ENCODE measurements at regions not wholly inside any gene's neighbourhood (a gene's known extent, or its start where the extent isn't known, plus 50 kb on each side); places are given as distances from the start of the nearest gene placed in this dataset.

DNA sequence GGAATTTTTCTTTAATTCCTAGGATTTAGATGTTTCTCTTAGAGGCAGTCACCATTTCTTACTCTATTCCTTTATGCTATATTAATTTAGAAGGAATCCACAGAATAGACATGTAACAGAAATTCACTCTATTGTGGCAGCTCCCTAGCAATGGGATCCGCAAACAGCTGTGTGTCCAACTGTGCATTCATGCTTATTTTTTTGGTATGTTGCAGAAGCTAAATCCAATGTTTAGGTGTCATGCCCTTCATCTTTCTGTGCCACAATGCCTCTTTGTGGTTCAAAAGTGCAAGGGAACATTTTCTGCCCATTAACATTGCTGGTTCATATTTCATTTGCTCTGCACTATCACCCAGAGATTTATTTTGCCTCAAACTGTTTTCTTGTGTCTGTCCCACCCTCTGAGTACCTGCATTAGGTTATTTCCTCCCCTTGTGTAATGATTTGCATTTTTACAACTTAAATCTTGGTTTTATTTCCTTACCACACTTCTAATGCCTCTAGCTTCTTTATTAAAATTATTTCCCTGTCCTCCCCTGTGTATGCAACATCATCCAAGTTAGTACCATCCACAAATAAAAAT lies 816.5 kb downstream of the EFNA5 start:
- no peak overlapping the region for H3K4me3 ChIP-seq (ENCODE audit: low read length in 3 of 3)
- no peak overlapping the region for H3K27ac ChIP-seq (ENCODE audit: low read depth, low read length)
- no peaks in the 10 kb centered on the region for H3K36me3 ChIP-seq (ENCODE audit: control insufficient read depth in 3 of 3, insufficient read depth in 3 of 3, low read length in 3 of 3)
- no peaks in the 10 kb centered on the region for H3K9me3 ChIP-seq (ENCODE audit: control insufficient read depth in 3 of 3, low read length in 3 of 3)
- no peak overlapping the region for H3K9ac ChIP-seq (ENCODE audit: low read depth in 1 of 3, low read length in 3 of 3)
- H3K4me1 ChIP-seq (ENCODE audit: control insufficient read depth in 3 of 3, insufficient read depth in 3 of 3, low read length in 3 of 3) = no peaks in the 10 kb centered on the region
- no peaks in the 10 kb centered on the region for H3K27me3 ChIP-seq (ENCODE audit: control insufficient read depth in 3 of 3, insufficient read depth in 3 of 3, low read length in 3 of 3)

DNA sequence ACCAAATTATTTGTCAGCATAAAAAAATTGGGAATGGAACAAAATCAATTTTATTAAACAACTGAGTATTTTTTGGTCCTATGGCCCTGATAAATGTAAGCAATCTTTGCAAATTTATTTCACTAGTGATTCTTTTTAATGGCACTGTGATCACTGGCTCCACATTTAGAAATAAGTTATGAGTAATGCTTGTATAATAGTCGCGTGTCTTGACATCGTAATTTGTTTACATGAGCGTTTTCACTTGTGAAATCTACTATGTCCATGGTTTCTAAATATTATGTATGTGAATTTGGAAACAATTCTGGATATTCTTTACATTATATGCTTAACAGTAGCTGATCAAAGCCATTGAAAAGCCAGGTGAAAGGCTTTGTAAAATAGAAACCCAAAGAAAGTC lies 817.5 kb downstream of the EFNA5 start:
- Histone ChIP-seq H3K36me3 (ENCODE audit: control insufficient read depth in 3 of 3, insufficient read depth in 3 of 3, low read length in 3 of 3) (no peaks in the 10 kb centered on the region), H3K9me3 (ENCODE audit: control insufficient read depth in 3 of 3, low read length in 3 of 3) (no peaks in the 10 kb centered on the region), H3K4me1 (ENCODE audit: control insufficient read depth in 3 of 3, insufficient read depth in 3 of 3, low read length in 3 of 3) (no peaks in the 10 kb centered on the region), H3K4me3 (ENCODE audit: low read length in 3 of 3) (no peak overlapping the region), H3K9ac (ENCODE audit: low read depth in 1 of 3, low read length in 3 of 3) (no peak overlapping the region), H3K27ac (ENCODE audit: low read depth, low read length) (no peak overlapping the region), H3K27me3 (ENCODE audit: control insufficient read depth in 3 of 3, insufficient read depth in 3 of 3, low read length in 3 of 3) (no peaks in the 10 kb centered on the region)

GRCh38 chr5:106849266-106849665 lies 821.5 kb downstream of the EFNA5 start:
- Histone ChIP-seq H3K4me1 (ENCODE audit: control insufficient read depth in 3 of 3, insufficient read depth in 3 of 3, low read length in 3 of 3) (no peaks in the 10 kb centered on the region), H3K9me3 (ENCODE audit: control insufficient read depth in 3 of 3, low read length in 3 of 3) (no peaks in the 10 kb centered on the region), H3K36me3 (ENCODE audit: control insufficient read depth in 3 of 3, insufficient read depth in 3 of 3, low read length in 3 of 3) (no peaks in the 10 kb centered on the region), H3K27ac (ENCODE audit: low read depth, low read length) (no peak overlapping the region), H3K27me3 (ENCODE audit: control insufficient read depth in 3 of 3, insufficient read depth in 3 of 3, low read length in 3 of 3) (no peaks in the 10 kb centered on the region), H3K4me3 (ENCODE audit: low read length in 3 of 3) (no peak overlapping the region), H3K9ac (ENCODE audit: low read depth in 1 of 3, low read length in 3 of 3) (no peak overlapping the region)

- no peak overlapping the region for H3K9ac ChIP-seq (ENCODE audit: low read depth in 1 of 3, low read length in 3 of 3)
These were observed 826.8 kb downstream of the EFNA5 start for GRCh38 chr5:106843812-106844416.

DNA sequence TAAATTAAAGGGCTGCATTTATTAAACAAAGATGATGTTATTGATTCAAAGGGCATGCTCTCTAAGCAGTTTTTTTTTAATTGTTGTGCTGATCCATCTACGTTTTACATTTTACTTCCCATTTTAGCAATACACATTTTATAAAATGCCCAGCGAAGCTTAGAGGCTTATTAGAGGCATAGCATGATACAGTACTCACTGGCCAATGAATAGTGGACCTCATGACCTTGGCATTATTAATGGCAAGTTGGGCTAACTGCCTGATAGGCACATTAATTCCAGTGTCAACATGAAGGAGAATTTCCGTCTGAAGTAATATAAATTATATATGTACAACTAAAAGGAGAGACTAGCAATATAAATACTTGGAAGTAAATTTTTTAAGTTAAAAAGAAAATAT lies 837.2 kb downstream of the EFNA5 start:
- H3K9ac ChIP-seq (ENCODE audit: low read depth in 1 of 3, low read length in 3 of 3) = no peak overlapping the region
- H3K4me1 ChIP-seq (ENCODE audit: control insufficient read depth in 3 of 3, insufficient read depth in 3 of 3, low read length in 3 of 3) = no peaks in the 10 kb centered on the region
- H3K4me3 ChIP-seq (ENCODE audit: low read length in 3 of 3) = no peak overlapping the region
- H3K36me3 ChIP-seq (ENCODE audit: control insufficient read depth in 3 of 3, insufficient read depth in 3 of 3, low read length in 3 of 3) = no peaks in the 10 kb centered on the region
- no peaks in the 10 kb centered on the region for H3K27me3 ChIP-seq (ENCODE audit: control insufficient read depth in 3 of 3, insufficient read depth in 3 of 3, low read length in 3 of 3)
- no peaks in the 10 kb centered on the region for H3K9me3 ChIP-seq (ENCODE audit: control insufficient read depth in 3 of 3, low read length in 3 of 3)
- H3K27ac ChIP-seq (ENCODE audit: low read depth, low read length) = no peak overlapping the region

More at GRCh38 chr5:106843812-106844416, 826.8 kb downstream of the EFNA5 start:
- H3K27ac ChIP-seq (ENCODE audit: low read depth, low read length) = no peak overlapping the region
- H3K4me3 ChIP-seq (ENCODE audit: low read length in 3 of 3) = no peak overlapping the region
- no peaks in the 10 kb centered on the region for H3K27me3 ChIP-seq (ENCODE audit: control insufficient read depth in 3 of 3, insufficient read depth in 3 of 3, low read length in 3 of 3)
- no peaks in the 10 kb centered on the region for H3K36me3 ChIP-seq (ENCODE audit: control insufficient read depth in 3 of 3, insufficient read depth in 3 of 3, low read length in 3 of 3)
- no peaks in the 10 kb centered on the region for H3K4me1 ChIP-seq (ENCODE audit: control insufficient read depth in 3 of 3, insufficient read depth in 3 of 3, low read length in 3 of 3)
- H3K9me3 ChIP-seq (ENCODE audit: control insufficient read depth in 3 of 3, low read length in 3 of 3) = no peaks in the 10 kb centered on the region

- no peaks in the 10 kb centered on the region for H3K27me3 ChIP-seq (ENCODE audit: control insufficient read depth in 3 of 3, insufficient read depth in 3 of 3, low read length in 3 of 3)
- H3K27ac ChIP-seq (ENCODE audit: low read depth, low read length) = no peak overlapping the region
- no peak overlapping the region for H3K4me3 ChIP-seq (ENCODE audit: low read length in 3 of 3)
- no peaks in the 10 kb centered on the region for H3K9me3 ChIP-seq (ENCODE audit: control insufficient read depth in 3 of 3, low read length in 3 of 3)
- no peaks in the 10 kb centered on the region for H3K4me1 ChIP-seq (ENCODE audit: control insufficient read depth in 3 of 3, insufficient read depth in 3 of 3, low read length in 3 of 3)
- no peak overlapping the region for H3K9ac ChIP-seq (ENCODE audit: low read depth in 1 of 3, low read length in 3 of 3)
- H3K36me3 ChIP-seq (ENCODE audit: control insufficient read depth in 3 of 3, insufficient read depth in 3 of 3, low read length in 3 of 3) = no peaks in the 10 kb centered on the region
These were observed 843.7 kb downstream of the EFNA5 start for GRCh38 chr5:106827061-106827460.

- no peaks in the 10 kb centered on the region for H3K4me1 ChIP-seq (ENCODE audit: control insufficient read depth in 3 of 3, insufficient read depth in 3 of 3, low read length in 3 of 3)
- H3K9ac ChIP-seq (ENCODE audit: low read depth in 1 of 3, low read length in 3 of 3) = no peak overlapping the region
- no peak overlapping the region for H3K4me3 ChIP-seq (ENCODE audit: low read length in 3 of 3)
- H3K27me3 ChIP-seq (ENCODE audit: control insufficient read depth in 3 of 3, insufficient read depth in 3 of 3, low read length in 3 of 3) = no peaks in the 10 kb centered on the region
- no peaks in the 10 kb centered on the region for H3K9me3 ChIP-seq (ENCODE audit: control insufficient read depth in 3 of 3, low read length in 3 of 3)
- no peak overlapping the region for H3K27ac ChIP-seq (ENCODE audit: low read depth, low read length)
- H3K36me3 ChIP-seq (ENCODE audit: control insufficient read depth in 3 of 3, insufficient read depth in 3 of 3, low read length in 3 of 3) = no peaks in the 10 kb centered on the region
These were observed 845.4 kb downstream of the EFNA5 start for GRCh38 chr5:106825374-106825773.

GRCh38 chr5:106822851-106823250 lies 847.9 kb downstream of the EFNA5 start:
- Histone ChIP-seq H3K9ac (ENCODE audit: low read depth in 1 of 3, low read length in 3 of 3) (no peak overlapping the region), H3K4me3 (ENCODE audit: low read length in 3 of 3) (no peak overlapping the region), H3K9me3 (ENCODE audit: control insufficient read depth in 3 of 3, low read length in 3 of 3) (no peaks in the 10 kb centered on the region), H3K27me3 (ENCODE audit: control insufficient read depth in 3 of 3, insufficient read depth in 3 of 3, low read length in 3 of 3) (no peaks in the 10 kb centered on the region), H3K36me3 (ENCODE audit: control insufficient read depth in 3 of 3, insufficient read depth in 3 of 3, low read length in 3 of 3) (no peaks in the 10 kb centered on the region), H3K4me1 (ENCODE audit: control insufficient read depth in 3 of 3, insufficient read depth in 3 of 3, low read length in 3 of 3) (no peaks in the 10 kb centered on the region), H3K27ac (ENCODE audit: low read depth, low read length) (no peak overlapping the region)

- no peaks in the 10 kb centered on the region for H3K4me1 ChIP-seq (ENCODE audit: control insufficient read depth in 3 of 3, insufficient read depth in 3 of 3, low read length in 3 of 3)
These were observed 852.2 kb downstream of the EFNA5 start for GRCh38 chr5:106818552-106818951.

DNA sequence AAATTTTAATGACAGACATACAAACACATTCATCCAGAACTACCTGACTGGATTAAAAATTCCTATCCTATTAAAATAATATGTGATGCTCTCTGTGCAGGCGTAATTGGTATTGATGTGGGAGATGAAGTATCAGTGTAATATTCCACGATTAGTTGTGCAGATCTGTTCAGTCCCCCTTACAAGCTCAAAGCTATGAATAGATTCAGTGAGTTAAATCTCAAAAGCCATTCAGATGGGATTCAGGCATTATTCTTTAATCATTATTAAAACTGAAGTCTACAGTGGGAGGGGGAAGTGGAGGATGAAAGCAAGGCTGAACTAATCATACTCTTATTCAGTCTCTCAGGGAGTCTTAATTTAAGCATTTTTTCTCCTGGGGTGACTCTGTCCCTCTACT lies 855.8 kb downstream of the EFNA5 start:
- Histone ChIP-seq H3K27ac (ENCODE audit: low read depth, low read length) (no peak overlapping the region), H3K36me3 (ENCODE audit: control insufficient read depth in 3 of 3, insufficient read depth in 3 of 3, low read length in 3 of 3) (no peaks in the 10 kb centered on the region), H3K9me3 (ENCODE audit: control insufficient read depth in 3 of 3, low read length in 3 of 3) (no peaks in the 10 kb centered on the region)

More at GRCh38 chr5:106818552-106818951, 852.2 kb downstream of the EFNA5 start:
- Histone ChIP-seq H3K36me3 (ENCODE audit: control insufficient read depth in 3 of 3, insufficient read depth in 3 of 3, low read length in 3 of 3) (no peaks in the 10 kb centered on the region), H3K27me3 (ENCODE audit: control insufficient read depth in 3 of 3, insufficient read depth in 3 of 3, low read length in 3 of 3) (no peaks in the 10 kb centered on the region), H3K27ac (ENCODE audit: low read depth, low read length) (no peak overlapping the region), H3K4me3 (ENCODE audit: low read length in 3 of 3) (no peak overlapping the region), H3K9me3 (ENCODE audit: control insufficient read depth in 3 of 3, low read length in 3 of 3) (no peaks in the 10 kb centered on the region), H3K9ac (ENCODE audit: low read depth in 1 of 3, low read length in 3 of 3) (no peak overlapping the region)

More for the DNA sequence above, 855.8 kb downstream of the EFNA5 start:
- no peak overlapping the region for H3K4me3 ChIP-seq (ENCODE audit: low read length in 3 of 3)
- H3K27me3 ChIP-seq (ENCODE audit: control insufficient read depth in 3 of 3, insufficient read depth in 3 of 3, low read length in 3 of 3) = no peaks in the 10 kb centered on the region
- no peak overlapping the region for H3K9ac ChIP-seq (ENCODE audit: low read depth in 1 of 3, low read length in 3 of 3)
- no peaks in the 10 kb centered on the region for H3K4me1 ChIP-seq (ENCODE audit: control insufficient read depth in 3 of 3, insufficient read depth in 3 of 3, low read length in 3 of 3)
